Spleen (tissue), 7 donors: ENCODE measurements at regions not wholly inside any gene's neighbourhood (a gene's known extent, or its start where the extent isn't known, plus 50 kb on each side); places are given as distances from the start of the nearest gene placed in this dataset.

Experiments
- POLR2A ChIP-seq, 3 donors: fragments of 450-650 bp; IDR thresholded peaks; one replicate each; pipeline ENCODE4 v1.5.1; 2017; ENCODE audit warnings: antibody characterized with exemption in 3 of 3, mild to moderate bottlenecking in 1 of 3
- POLR2AphosphoS5 ChIP-seq, 3 donors: sonication (generic); formaldehyde crosslinking; IDR thresholded peaks; one replicate each; pipeline ENCODE4 v1.5.1; 2017; ENCODE audit warnings: antibody characterized with exemption in 3 of 3
- TF ChIP-seq, protein P1 (sequence below), 11 experiments: fragments of 200-600 bp in 7 of 11; fragments of 450-650 bp in 4 of 11; sonication (generic) in 4 of 11; IDR thresholded peaks in 8 of 11; conservative IDR thresholded peaks in 3 of 11; 1 replicate in 7 of 11; 2 replicates in 4 of 11; pipeline versions ENCODE4 v1.4.0 to v1.8.0; 2016 to 2021; ENCODE audit warnings: antibody characterized with exemption in 11 of 11, inconsistent platforms in 4 of 11, mild to moderate bottlenecking in 1 of 11
- donor health status: DM: no; HTN: no; CAD: no; lungs with moderate emphysema.
- donor health status: DM: no; HTN: no; CAD: no.
- donor health status: DM: no; HTN: no; CAD: no.

DNA sequence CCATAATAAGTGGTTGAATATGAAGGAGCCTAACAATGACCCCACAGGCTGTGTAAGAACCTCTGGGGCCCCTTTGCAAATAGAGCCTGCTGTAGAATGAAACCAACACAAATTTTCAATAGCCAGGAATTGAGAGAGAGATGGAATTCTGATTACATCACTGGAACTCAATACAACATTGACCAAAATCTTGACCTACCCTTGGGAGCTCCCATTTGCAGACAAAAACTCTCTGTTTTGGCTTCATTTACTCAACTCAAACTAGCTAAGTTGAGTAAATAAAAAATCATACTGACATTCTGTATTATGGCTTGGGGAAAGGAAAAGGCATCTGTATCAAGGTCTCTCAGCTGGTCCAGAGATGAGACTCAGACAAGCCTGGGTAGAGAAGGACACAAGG is 91.0 kb downstream of the TBX3 start:
- TF ChIP-seq, protein P1, sequence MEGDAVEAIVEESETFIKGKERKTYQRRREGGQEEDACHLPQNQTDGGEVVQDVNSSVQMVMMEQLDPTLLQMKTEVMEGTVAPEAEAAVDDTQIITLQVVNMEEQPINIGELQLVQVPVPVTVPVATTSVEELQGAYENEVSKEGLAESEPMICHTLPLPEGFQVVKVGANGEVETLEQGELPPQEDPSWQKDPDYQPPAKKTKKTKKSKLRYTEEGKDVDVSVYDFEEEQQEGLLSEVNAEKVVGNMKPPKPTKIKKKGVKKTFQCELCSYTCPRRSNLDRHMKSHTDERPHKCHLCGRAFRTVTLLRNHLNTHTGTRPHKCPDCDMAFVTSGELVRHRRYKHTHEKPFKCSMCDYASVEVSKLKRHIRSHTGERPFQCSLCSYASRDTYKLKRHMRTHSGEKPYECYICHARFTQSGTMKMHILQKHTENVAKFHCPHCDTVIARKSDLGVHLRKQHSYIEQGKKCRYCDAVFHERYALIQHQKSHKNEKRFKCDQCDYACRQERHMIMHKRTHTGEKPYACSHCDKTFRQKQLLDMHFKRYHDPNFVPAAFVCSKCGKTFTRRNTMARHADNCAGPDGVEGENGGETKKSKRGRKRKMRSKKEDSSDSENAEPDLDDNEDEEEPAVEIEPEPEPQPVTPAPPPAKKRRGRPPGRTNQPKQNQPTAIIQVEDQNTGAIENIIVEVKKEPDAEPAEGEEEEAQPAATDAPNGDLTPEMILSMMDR (IDR thresholded peaks at IDR 0.05 in 8 of 11, conservative IDR thresholded peaks at IDR 0.05 in 3 of 11): no peak
- TF ChIP-seq POLR2A (IDR thresholded peaks at IDR 0.05) (no peak), POLR2AphosphoS5 (IDR thresholded peaks at IDR 0.05) (no peak)
